Fibroblast of lung (primary cell): ENCODE measurements at regions not wholly inside any gene's neighbourhood (a gene's known extent, or its start where the extent isn't known, plus 50 kb on each side); places are given as distances from the start of the nearest gene placed in this dataset.
A peak's percentile ranks its signal among the peaks of the same experiment; 100 is the strongest.

Experiments used
- DNase-seq, 2 donors: peaks; one replicate each; pipeline versions ENCODE4 v3.0.0 to v3.0.0-alpha.2; 2010; ENCODE audit warnings: low read depth in 2 of 2
- H2AFZ ChIP-seq: 2 replicates; pipeline ENCODE4 v1.5.1; 2012; ENCODE audit warnings: low read length, control low read depth, inconsistent platforms
- H3K27ac ChIP-seq: 2 replicates; pipeline ENCODE4 v1.5.1; 2011; ENCODE audit warnings: low read length, control low read depth; ENCODE audit not compliant: insufficient read depth
- H3K27me3 ChIP-seq: 2 replicates; pipeline ENCODE4 v1.5.1; 2011; ENCODE audit warnings: mild to moderate bottlenecking, low read length; ENCODE audit not compliant: control insufficient read depth, insufficient read depth
- H3K36me3 ChIP-seq: 2 replicates; pipeline ENCODE4 v1.5.1; 2011; ENCODE audit warnings: low read length; ENCODE audit not compliant: control insufficient read depth, insufficient read depth
- H3K4me1 ChIP-seq: 2 replicates; pipeline ENCODE4 v1.5.1; 2011; ENCODE audit warnings: low read length; ENCODE audit not compliant: control insufficient read depth, insufficient read depth; ENCODE audit errors: extremely low read depth
- H3K4me2 ChIP-seq: 2 replicates; pipeline ENCODE4 v1.5.1; 2011; ENCODE audit warnings: low read length, control low read depth; ENCODE audit not compliant: insufficient read depth; ENCODE audit errors: extremely low read depth
- H3K4me3 ChIP-seq, 4 experiments: fragments of 200-600 bp in 1 of 4; sonication (generic) in 1 of 4; replicated peaks in 1 of 4; 2 replicates each; pipeline ENCODE4 v1.5.1; 2011 to 2016; ENCODE audit warnings: low read length in 4 of 4, low read depth in 3 of 4, mild to moderate bottlenecking in 3 of 4, control low read depth in 2 of 4, inconsistent platforms in 1 of 4, mixed read lengths in 1 of 4; ENCODE audit not compliant: insufficient read depth in 1 of 4; ENCODE audit errors: control extremely low read depth in 1 of 4
- H3K79me2 ChIP-seq: 2 replicates; pipeline ENCODE4 v1.5.1; 2012; ENCODE audit warnings: mild to moderate bottlenecking, low read length, inconsistent platforms; ENCODE audit not compliant: control insufficient read depth, insufficient read depth
- H3K9ac ChIP-seq: 2 replicates; pipeline ENCODE4 v1.5.1; 2011; ENCODE audit warnings: mild to moderate bottlenecking, low read length, control low read depth; ENCODE audit not compliant: insufficient read depth
- H3K9me3 ChIP-seq: 2 replicates; pipeline ENCODE4 v1.5.1; 2012; ENCODE audit warnings: low read depth, low read length; ENCODE audit not compliant: control insufficient read depth, insufficient read depth
- H4K20me1 ChIP-seq: 2 replicates; pipeline ENCODE4 v1.5.1; 2011; ENCODE audit warnings: low read length; ENCODE audit not compliant: control insufficient read depth, insufficient read depth; ENCODE audit errors: extremely low read depth
- EZH2 ChIP-seq: IDR thresholded peaks from 2 replicates; pipeline ENCODE4 v1.5.1; 2012; ENCODE audit warnings: low read length, control low read depth, mild to moderate bottlenecking; ENCODE audit errors: missing control alignments
- TF ChIP-seq, protein P1 (sequence below), 2 donors: IDR thresholded peaks in 1 of 2; conservative IDR thresholded peaks in 1 of 2; 1 replicate in 1 of 2; 2 replicates in 1 of 2; pipeline ENCODE4 v1.5.1; 2011 to 2012; ENCODE audit warnings: low read length in 2 of 2, control low read depth in 1 of 2, inconsistent platforms in 1 of 2, low read depth in 1 of 2, mild to moderate bottlenecking in 1 of 2

DNA sequence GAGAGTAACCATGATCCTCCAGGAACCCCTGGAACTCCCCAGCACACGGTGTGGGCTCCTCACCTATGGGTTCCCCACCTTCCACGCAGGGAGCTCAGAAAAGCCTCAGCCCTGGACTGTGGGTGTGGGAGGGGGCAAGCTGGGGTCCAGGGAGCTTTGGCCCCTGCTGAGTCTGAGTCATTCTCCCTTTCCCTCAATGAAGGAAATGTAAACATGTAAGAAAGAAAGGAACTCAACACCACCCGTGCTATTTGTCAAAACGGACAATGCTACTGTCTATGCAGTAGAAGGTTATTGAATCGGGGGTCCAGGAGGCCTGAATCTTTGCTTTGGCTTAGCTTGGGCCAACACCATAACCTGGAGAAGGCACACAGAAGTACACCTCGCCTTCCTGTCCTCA lies 222.8 kb downstream of the PMP22 start:
- no peak for DNase-seq
- H2AFZ ChIP-seq, result no peak overlapping the region
- H3K4me1 ChIP-seq, result no peaks in the 10 kb centered on the region
- TF ChIP-seq EZH2, result no peak
- TF ChIP-seq, protein P1, sequence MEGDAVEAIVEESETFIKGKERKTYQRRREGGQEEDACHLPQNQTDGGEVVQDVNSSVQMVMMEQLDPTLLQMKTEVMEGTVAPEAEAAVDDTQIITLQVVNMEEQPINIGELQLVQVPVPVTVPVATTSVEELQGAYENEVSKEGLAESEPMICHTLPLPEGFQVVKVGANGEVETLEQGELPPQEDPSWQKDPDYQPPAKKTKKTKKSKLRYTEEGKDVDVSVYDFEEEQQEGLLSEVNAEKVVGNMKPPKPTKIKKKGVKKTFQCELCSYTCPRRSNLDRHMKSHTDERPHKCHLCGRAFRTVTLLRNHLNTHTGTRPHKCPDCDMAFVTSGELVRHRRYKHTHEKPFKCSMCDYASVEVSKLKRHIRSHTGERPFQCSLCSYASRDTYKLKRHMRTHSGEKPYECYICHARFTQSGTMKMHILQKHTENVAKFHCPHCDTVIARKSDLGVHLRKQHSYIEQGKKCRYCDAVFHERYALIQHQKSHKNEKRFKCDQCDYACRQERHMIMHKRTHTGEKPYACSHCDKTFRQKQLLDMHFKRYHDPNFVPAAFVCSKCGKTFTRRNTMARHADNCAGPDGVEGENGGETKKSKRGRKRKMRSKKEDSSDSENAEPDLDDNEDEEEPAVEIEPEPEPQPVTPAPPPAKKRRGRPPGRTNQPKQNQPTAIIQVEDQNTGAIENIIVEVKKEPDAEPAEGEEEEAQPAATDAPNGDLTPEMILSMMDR (conservative IDR thresholded peaks at IDR 0.05 in 1 of 2, IDR thresholded peaks at IDR 0.05 in 1 of 2; ENCODE audit: low read depth in 1 of 2, low read length in 2 of 2), result no peak
- no peaks in the 10 kb centered on the region for H4K20me1 ChIP-seq
- no peak overlapping the region for H3K4me2 ChIP-seq
- no peak overlapping the region for H3K4me3 ChIP-seq
- no peaks in the 10 kb centered on the region for H3K27me3 ChIP-seq
- no peak overlapping the region for H3K27ac ChIP-seq
- H3K9me3 ChIP-seq, result no peaks in the 10 kb centered on the region
- no peaks in the 10 kb centered on the region for H3K79me2 ChIP-seq
- no peak overlapping the region for H3K9ac ChIP-seq
- H3K36me3 ChIP-seq, result no peaks in the 10 kb centered on the region

DNA sequence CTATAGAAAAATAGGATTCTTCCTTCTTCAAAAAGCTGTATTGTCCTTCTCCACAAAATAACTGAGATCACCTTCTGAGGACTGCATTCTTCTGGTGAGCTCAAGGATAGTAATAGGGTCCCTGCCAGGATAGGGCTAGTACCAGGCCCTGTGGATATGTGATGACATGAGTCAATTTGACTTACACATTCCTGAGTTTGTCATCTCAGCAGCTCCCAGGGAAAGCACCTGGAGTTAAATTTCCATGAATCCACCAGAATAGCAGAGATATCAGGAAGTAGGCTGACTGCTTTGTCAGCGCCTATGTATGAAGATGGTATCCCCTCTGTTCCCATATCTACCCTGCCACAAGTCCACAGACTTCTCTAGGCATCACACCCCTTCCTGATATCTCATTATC lies 225.8 kb downstream of the PMP22 start:
- H3K79me2 ChIP-seq, result no peaks in the 10 kb centered on the region
- H3K4me3 ChIP-seq, result no peak overlapping the region
- H2AFZ ChIP-seq, result no peak overlapping the region
- H3K9me3 ChIP-seq, result no peaks in the 10 kb centered on the region
- DNase-seq, result no peak
- H3K4me2 ChIP-seq, result no peak overlapping the region
- TF ChIP-seq EZH2, result no peak
- TF ChIP-seq, protein P1 (conservative IDR thresholded peaks at IDR 0.05 in 1 of 2, IDR thresholded peaks at IDR 0.05 in 1 of 2; ENCODE audit: low read depth in 1 of 2, low read length in 2 of 2), result no peak
- H3K9ac ChIP-seq, result no peak overlapping the region
- no peak overlapping the region for H3K27ac ChIP-seq
- H4K20me1 ChIP-seq, result no peaks in the 10 kb centered on the region
- no peaks in the 10 kb centered on the region for H3K27me3 ChIP-seq
- H3K4me1 ChIP-seq, result no peaks in the 10 kb centered on the region
- no peaks in the 10 kb centered on the region for H3K36me3 ChIP-seq

DNA sequence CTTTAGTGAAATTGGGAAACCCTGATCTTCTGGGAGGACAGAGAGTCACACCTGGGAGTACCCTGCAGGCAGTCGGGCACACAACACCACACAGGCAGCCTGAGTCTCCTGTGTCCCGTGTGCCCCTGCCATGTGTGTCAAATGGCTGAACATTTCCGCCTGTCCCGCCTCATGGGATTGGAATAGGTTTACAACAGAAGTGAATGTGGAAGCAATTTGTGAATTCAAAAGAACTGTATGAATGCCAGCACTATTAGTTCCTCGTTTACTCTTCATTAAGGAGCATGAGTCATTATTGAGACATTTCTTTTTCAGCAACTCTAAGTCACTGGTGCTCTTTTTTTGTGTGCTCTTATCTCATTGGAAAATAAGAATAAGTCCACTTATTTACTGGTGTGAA lies 226.5 kb downstream of the PMP22 start:
- Histone ChIP-seq H3K27me3 (no peaks in the 10 kb centered on the region), H3K4me1 (no peaks in the 10 kb centered on the region), H3K4me3 (no peak overlapping the region), H3K9me3 (no peaks in the 10 kb centered on the region), H2AFZ (no peak overlapping the region), H3K4me2 (no peak overlapping the region), H3K79me2 (no peaks in the 10 kb centered on the region), H3K9ac (no peak overlapping the region), H4K20me1 (no peaks in the 10 kb centered on the region), H3K27ac (no peak overlapping the region), H3K36me3 (no peaks in the 10 kb centered on the region)
- TF ChIP-seq EZH2, result no peak
- TF ChIP-seq, protein P1 (conservative IDR thresholded peaks at IDR 0.05 in 1 of 2, IDR thresholded peaks at IDR 0.05 in 1 of 2; ENCODE audit: low read depth in 1 of 2, low read length in 2 of 2), result no peak
- DNase-seq, result peak; percentile 1 to 40
